ELR (cell line): ENCODE measurements at regions not wholly inside any gene's neighbourhood (a gene's known extent, or its start where the extent isn't known, plus 50 kb on each side); places are given as distances from the start of the nearest gene placed in this dataset.
"Not testable (repeated sequence)": the region's sequence is repeated elsewhere in the genome, so short reads cannot be mapped to it uniquely, and the experiment has no call there.

Experiments
- DNase-seq: peaks from one replicate; pipeline ENCODE4 v3.0.0-alpha.2; 2015; ENCODE audit warnings: low read depth

DNA sequence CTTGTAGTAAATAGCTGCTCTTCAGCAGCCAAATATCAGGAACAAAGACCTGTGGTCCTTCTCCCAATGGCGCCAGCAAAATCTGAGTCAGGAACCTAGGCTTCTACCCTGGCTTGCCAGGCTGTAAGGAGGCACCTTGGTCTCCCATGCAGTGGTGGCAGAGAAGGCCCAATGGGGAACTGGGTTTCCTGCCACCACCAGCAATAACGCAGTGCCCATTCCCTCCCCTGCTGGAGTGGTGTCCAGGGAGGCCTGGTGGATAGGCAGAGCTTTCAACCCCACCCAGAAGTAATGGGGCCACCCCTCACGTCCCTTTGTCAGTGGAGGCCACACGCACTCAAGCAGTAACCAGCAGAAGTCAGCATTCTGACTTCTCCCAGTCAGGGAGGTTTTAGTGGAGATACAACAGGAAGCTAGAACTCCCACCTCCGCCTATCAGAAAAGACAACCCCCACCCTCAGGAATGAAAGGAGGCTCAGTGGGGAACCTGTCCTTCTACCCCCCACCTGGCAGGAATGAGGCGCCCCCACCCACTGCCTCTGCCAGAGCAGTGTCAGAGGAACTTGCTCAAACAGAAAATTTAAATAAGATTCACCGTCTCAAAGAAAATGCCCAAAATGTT is 132.4 kb downstream of the COPS8 start:
- DNase-seq, result no peak

DNA sequence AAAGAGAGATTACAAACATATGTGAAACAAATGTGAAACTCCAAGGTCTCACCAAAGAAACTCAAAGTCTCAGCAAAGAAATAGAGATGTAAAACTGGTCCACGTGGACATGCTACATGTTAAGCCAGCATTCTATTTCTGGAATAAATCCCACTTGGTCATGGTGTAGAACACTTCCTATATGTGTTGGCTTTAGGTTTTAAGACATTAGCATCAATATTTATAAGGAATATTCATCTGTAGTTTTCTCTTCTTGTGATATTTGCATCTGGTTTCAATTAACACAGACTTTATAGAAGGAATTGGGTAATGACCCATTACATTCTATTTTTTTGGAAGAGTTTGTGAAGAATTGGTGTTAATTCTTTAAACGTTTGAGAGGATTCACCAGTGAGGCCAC is 133.1 kb downstream of the COPS8 start:
- DNase-seq, result no peak

DNA sequence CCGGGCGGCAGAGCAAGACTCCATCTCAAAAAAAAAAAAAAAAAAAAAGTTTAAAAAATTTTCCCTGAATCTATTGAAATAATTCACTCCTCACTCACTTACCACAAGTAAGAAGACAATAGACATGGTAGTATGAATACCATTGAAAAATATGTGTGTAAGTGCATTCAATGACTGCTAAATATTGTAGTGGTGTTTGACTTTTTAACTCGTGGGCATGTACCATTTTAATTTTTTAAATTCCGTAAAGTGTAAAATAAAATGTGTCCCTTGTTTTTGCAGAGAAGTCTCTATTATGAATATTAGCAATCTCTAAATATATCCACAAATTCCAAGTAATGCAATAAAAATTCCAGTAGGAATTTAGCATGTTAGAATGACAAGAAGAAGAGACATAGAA is 134.1 kb downstream of the COPS8 start:
- DNase-seq, result peak; percentile 63

DNA sequence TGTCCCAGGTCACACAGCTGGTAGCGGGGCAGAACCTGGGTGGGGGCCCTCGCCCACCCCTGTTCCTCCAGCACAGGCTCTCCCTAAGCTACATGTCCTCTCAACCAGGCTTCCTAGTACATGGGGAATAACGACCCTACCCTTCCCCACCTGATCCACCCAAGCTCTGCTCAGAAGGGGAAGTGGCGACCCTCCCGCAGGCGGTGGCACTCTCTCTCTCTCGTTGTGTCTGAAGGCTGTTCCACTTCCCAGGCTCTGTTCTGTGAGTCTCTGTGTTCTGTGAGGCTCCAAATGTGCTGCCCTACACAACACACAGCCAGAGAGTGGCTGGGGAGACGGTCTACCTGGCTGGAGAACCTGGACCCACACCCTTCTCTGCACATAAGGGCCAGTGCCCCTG is 135.8 kb downstream of the COPS8 start:
- DNase-seq, result no peak

DNA sequence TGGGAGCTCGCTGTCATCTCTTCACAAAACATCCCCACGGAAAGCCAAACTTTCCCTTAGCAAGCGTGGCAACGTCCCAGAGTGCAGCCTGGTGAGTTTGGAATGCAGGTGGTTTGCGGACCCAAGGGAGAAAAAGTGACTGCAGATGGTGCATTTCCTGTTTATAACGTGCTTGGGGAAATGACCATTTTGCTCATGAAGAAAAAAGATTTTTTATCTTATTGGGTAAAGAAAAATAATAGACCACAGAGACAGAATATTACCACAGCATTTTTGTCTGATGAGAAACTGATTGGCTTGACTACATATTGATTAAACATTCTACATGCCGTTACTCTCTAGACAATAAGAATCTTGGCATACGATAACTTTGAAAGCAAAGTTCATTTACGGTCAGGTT is 136.5 kb downstream of the COPS8 start:
- peak; percentile 96 for DNase-seq

DNA sequence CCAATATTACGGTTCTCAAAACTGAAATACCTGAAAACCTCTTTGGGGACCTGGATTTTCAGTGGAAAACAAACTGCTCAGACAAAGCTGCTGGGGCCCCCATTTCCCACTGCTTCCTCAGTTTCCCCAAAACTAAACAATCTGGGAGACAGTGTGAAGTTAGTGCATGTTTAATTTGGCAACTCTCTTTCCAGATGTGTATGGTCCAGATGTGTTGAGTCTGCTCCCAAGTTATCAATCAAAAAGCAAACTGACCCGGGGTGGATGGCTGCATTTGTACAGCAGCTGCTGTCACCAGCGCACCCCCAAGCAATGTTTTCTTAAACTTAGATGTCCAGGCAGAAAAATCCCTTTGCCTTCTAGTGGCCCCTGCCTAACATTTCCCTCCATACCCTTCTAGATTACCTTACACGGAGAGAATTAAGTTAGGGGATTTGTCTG is 136.9 kb downstream of the COPS8 start:
- peak; percentile 54 for DNase-seq

DNA sequence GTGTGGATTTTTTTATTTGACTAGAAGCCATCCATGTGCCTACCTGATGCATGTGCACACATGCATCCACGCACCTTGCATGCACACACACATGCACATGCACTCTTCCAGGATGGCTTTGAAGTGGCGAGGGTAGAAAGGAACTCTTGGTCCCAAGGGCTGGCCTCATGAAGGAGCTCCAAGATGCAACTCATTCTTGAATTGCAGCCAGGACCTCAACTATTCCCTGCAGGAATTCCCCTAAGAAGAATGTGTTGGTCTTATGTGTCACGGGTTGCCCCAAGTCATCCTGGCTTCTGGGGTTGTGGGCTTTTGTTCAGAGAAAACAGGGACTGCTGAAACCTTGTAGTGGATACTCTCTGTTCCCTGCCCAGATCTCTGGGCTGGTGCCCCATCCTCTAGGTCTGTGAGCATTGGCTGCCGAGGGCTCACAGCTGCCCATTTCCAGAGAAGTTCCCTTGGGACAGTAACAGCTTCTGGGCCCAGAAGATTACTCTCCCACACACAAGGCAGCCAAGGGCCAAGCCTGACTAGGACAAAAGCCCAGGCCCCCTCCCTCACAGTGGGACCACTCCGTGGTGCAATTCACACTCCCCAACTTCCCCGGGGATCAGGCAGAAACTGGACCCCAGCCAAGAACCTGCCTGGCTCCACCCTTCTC is 137.6 kb downstream of the COPS8 start:
- peak; percentile 99 for DNase-seq

DNA sequence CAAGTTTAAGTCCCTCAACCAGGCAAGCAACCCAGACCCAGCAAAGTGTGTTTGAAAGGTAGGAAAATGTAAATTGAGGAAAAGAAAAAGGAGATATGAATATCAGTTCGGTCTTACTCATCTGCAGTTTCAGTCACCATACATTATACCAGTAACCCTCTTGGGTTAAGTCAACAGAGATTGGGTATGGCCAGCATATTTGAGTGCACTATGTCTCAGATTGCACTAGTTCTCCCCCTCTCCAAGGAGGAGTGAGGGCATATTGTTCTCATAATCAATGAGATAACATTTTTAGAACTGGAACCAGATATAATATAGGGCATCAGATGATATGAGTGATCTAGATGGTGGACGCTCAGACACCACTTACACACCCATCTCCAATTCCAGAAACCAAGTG is 141.5 kb downstream of the COPS8 start:
- no peak for DNase-seq

DNA sequence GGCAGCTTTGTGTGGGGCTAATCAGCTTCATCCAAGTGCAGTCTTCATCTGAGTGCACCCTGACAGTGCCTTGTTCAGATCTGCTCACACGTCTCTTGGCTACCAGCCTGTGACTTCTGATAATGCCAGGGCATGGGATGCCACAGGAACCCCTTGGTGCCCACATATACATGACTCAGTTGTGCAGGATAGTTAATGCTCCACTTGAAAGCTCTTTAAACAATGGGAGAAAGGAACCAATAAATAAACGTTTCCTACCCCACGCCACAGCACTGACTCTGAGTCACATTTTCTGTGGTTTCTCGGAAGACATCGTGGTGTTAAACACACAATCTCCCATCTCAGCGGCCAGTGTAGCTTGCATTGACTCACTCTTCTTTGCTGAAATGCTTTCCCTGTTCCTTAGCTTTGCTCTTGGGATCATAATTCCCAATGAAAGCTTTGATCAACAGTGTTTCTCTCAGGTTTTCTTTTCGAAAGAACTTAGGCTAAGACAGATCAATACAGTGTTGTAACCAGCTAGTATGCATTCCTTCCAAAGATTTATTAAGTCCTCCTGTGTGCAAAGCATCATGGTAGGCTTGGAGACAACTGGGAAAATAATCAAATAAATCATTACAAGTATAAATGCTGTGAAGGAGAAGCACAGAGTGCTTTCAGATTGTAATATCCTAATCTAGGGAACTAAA is 142.0 kb downstream of the COPS8 start:
- peak; percentile 96 for DNase-seq

DNA sequence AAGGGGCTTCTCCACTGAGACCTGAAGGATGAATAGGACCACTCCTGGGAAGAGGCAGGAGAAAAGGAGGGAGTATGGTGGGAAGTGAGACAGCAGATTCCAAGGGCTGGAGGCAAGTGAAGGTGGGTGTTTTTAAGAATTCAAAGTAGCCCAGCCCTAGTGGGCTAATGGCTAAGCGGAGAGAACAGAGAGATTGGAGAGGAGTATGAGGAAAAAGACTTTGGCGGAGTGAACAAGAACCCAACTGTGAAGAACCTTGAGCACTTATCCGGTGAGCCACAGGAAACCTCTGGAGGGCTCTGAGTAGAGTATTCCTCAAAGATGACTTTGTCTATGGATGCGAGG is 142.6 kb downstream of the COPS8 start:
- DNase-seq, result peak; percentile 12

DNA sequence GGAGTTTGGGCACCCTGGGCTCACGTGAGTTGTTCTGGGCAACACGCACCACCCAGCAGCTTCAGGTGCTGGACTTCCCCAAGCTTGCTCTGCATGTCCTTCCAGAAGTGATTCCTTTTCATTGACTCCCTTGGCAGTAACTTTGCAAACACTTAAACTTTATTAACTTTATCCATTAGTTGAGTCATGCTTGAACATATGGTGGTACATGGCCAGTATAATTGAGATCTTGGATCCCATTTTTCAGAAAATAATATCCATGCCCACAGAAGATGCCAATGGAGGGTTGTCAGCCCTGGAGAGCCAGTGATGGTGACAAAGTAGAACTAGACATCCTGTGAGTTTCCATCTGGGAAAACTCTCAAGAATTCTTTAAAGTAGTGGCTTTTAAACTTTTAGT is 144.2 kb downstream of the COPS8 start:
- DNase-seq, result no peak

DNA sequence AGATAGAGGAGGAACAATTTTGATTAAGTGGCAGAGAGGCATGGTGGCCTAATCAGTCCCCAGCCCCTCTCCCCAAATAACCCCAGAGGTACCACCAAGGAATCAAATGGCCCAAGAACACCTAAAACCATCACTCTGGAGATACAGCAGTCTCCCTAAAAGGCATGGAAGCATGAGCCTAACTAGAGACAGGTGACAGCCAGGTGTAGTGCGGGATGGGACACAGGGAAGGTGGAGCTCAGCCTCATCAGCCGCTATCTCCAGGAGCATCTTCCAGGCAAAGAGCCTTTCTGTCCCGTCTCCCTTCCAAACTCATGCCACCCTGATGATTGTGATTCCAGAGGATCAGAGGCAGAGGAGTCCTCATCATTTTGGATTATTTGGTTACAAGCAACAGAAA is 144.7 kb downstream of the COPS8 start:
- DNase-seq, result no peak

DNA sequence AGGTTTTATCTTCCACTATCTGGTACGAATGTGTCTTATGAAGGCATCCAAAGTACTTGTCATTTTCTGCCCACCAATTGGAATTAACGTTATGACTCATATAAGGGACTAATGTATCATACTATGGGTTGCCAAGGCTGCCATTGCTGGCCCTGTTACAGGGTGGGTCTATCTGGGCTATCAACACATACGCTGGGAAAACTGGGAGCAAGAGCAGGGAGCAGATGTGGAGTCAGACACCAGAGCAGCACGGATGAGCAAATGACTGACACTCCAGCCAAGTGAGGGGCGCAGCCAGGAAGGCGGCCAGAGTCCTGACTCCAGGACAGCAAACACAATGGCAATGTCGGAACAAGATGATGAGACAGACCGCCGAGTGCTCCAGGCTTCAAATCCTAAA is 145.9 kb downstream of the COPS8 start:
- DNase-seq, result peak; percentile 10

DNA sequence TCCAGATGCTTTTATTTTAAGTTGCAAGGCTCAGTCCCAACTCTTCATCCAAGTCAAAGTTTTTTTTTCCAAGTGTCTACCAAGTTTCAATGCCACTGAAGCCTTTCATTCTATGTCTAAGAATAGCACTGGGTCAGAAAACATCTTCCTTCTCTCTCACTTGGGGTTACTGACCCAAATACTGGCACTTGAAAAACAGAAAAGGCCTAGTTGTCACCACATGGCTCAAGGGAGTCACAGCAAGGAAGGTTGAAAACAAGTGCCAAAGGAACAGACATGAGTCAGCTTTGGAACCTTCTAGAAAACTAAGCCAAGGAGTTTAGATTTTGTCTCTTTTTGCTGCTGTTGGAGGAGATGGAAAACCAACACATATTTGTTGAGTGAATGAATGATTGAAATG is 146.5 kb downstream of the COPS8 start:
- no peak for DNase-seq

DNA sequence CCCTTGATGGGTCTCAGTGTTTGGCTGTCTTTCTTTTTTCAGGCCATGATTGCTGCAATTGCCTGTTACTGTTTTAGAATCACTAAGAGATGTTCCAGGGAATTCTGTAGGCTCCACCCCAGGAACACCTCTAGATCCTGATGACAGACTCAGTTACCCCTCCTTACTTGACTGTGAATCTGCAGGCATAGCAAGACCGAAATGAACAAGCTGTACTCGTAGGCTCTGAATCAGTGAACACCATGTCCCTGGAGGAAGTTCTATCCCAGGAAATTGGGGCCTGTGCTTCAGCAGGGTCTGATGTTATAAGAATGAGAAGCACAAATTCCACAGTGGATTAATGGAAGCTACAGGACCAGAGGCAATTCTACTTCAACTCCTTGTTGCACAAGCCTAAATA is 148.6 kb downstream of the COPS8 start:
- no peak for DNase-seq

DNA sequence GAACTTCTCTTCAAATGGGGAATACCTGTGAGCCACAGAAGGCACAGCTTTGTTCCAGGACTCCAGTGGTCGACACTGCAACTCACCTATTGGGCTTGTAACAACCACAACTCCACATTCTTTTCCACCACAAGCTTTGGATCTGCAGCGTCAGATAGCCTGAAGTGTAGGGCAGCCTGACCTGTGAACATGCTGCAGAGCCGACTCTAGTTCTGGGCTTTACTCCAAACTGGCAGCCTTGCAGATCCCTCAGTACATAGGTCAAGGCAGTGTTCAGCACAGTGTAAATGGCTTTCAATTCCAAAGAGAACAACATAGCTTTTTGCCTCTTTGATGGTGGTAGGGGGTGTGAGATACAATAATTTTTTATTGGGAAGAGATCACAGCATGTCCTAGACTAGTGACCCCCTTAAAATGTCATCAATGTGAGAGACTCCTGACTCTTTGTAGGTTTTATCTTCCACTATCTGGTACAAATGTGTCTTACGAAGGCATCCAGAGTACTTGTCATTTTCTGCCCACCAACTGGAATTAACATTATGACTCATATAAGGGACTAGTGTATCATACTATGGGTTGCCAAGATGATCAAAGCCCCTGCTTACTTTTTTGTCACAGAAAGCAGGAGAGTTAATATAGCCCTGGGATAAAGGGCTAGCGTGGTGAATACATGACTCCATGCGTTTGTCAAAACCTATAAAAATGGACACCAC is 149.8 kb downstream of the COPS8 start:
- peak; percentile 82 for DNase-seq

DNA sequence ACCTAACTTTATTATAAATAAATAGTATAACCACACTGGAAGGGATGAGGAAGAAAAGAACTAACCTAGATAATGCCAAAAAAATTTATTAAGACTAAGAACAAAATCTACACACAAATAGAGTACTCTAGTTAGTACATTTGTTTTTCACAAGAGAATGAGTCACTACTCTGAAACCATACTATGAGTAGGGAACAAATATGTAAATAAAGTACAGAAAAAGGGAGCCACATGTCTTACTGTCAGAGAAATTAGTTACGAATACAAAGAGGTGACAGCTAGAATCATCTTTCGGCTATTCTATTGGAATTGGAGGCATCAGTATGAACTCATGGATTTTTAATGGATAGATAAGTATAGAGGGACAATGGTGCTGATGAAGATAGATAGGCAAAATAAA is 150.5 kb downstream of the COPS8 start:
- DNase-seq, result peak; percentile 82

DNA sequence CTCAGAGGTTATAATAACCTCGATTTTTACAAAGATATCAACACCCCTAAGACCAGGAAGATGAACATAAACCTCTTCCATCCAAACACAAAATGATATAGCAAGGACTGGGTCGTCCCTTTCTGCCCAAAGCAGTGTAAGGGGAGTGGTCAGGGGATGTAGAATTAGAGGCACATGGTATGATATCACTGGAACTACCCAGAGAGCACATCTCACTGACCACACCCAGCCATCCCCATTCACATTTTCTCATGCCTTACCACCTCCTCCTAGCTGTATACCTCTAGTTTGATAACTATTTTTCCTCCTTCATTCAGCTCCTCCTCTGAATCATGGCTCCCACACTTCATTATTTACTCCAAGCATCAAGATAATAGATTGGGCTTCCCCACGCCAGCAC is 152.6 kb downstream of the COPS8 start:
- no peak for DNase-seq

DNA sequence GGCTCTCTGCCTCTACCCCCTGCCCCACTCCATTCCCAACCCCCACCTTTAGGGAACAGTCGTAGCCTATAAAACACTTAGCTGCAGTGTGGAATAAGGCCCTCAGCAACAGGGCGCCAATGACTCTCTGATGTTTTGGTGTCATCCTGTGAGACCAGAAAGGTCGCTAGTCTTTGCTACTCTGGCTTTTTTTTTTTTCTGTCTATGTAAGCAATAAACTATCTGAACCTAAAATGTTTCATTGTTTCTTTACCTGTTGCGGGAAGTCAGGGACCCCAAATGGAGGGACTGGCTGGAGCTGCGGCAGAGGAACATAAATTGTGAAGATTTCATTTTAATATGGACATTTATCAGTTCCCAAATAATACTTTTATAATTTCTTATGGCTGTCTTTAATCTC is 154.6 kb downstream of the COPS8 start:
- DNase-seq, result no peak

DNA sequence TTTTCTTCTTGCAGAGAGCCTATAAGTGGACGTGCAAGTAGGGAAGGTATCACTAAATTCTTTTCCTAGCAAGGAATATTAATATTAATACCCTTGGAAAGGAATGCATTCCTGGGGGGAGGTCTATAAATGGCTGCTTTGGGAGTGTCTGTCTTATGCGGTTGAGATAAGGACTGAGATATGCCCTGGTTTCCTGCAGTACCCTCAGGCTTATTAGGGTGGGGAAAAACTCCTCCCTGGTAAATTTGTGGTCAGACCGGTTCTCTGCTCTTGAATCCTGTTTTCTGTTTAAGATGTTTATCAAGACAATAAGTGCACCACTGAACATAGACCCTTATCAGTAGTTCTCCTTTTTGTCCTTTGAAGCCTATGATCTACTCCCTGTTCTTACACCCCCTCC is 155.2 kb downstream of the COPS8 start:
- DNase-seq, result not testable (repeated sequence)

DNA sequence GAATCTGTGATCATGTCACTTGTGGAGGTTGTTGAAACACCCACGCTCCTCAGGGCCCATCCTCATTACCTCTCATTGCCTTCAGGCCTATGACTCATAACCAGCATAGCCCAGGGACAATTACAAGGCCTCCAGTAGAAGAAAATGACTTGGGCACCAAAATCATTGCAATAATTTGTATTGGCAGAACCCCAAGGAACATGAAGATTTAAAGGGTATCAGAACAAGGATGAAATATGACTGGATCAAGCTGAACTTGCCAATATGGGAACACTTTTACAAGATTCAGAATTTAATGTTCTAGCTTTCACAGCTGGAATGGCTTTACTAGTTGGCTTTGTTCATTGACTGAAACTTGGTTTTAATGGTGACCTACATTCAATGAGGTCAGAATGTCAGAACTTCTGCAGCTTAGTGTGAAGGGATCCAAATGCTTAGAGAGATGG is 156.4 kb downstream of the COPS8 start:
- DNase-seq, result peak; percentile 59

DNA sequence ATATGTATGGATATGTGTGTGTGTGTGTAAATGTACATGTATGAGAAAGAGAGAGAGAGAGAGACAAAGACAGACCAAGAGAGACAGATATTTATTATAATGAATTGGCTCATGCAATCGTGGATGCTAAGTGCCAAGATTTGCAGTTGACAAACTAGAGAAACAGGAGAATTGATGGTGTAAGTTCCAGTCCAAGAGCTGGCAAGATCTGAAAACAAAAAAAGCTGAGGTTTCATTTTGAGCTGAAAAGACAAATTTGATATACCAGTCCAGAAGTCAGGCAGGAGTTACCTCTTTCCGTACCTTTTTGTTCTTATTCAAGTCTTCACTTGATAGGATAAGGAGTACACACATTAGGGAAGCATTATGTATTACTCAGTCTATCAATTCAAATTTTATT is 157.8 kb downstream of the COPS8 start:
- DNase-seq, result no peak

DNA sequence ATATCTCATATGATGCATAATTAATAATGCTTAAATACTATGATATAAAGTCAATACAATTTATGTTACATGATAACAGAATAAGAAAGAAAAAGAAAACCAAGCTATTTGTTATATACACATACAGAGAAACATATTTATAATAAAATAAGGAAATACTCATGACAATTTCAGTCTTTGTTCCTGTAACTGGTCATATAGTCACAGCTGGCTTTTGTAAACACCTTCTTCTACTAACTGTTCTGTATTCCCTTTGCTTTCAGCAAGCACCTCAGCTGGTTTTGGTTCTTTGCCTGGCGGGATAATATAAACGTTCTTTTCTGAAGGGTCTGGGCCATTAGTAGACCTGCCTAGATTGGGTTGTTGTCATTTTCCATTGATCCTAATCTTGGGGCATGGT is 158.5 kb downstream of the COPS8 start:
- DNase-seq, result no peak
